ENCODE measurements at regions not wholly inside any gene's neighbourhood (a gene's known extent, or its start where the extent isn't known, plus 50 kb on each side); places are given as distances from the start of the nearest gene placed in this dataset.

DNA sequence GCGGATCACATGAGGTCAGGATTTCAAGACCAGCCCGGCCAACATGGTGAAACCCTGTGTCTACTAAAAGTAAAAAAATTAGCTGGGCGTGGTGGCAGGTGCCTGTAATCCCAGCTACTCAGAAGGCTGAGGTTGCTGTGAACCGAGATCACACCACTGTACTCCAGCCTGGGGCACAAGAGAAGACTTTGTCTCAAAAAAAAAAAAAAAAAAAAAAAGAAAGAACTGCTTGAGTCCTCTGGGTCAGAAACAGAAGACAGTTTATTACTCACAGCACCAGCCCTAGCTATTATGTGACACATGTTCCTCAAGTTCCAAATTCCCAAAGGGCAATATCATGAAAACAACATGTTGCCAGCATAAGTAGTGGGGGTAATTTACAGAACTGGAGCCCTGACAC lies 1014.1 kb upstream of the RAG2 start:
- TF ChIP-seq TAF1 (IDR thresholded peaks at IDR 0.05; ENCODE audit: borderline replicate concordance, low read depth, low read length) (no peak), POLR2AphosphoS5 (IDR thresholded peaks at IDR 0.05; ENCODE audit: low read depth, low read length) (no peak)
